ENCODE measurements at regions not wholly inside any gene's neighbourhood (a gene's known extent, or its start where the extent isn't known, plus 50 kb on each side); places are given as distances from the start of the nearest gene placed in this dataset.
"Not testable (repeated sequence)": the region's sequence is repeated elsewhere in the genome, so short reads cannot be mapped to it uniquely, and the experiment has no call there.

DNA sequence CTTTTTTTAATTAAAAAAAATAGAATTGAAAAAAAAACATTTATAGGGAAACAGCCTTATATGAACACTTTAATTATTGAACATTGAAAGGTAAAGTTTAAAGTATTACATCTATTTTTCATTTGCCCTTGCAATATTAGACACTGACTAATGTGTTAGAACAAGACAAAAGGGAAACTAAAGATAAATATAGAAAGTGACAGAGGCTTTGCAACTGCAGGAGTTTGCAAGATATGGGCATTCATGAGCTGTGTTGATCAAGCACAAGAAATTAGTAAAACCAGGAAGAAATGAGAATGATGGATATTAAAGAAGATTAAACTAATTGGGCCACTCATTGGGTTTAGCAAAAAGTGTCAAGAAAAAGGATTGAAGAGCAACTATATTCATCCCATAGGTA, 1097.7 kb upstream of the CELF4 start:
- no peak for DNase-seq (ENCODE audit: low read depth)

DNA sequence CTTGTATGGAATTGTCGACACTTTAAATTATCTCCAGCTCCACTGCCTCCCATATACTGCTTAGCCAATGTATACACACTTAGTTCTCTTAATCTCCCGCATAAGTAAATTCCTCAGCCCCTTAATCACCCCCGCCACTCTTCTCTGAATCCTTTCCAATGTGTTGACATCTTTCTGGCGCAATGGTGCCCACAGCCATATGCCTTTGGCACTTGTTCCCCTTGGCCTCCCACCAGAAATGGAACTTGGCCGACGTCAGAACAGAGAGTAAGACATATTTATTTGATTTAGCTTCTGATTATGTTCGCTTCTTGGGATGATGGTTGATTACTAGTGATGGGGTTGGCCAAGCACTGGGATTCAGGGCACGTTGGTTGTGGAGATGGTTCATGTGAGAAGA, 1089.3 kb upstream of the CELF4 start:
- DNase-seq (ENCODE audit: low read depth), result no peak

DNA sequence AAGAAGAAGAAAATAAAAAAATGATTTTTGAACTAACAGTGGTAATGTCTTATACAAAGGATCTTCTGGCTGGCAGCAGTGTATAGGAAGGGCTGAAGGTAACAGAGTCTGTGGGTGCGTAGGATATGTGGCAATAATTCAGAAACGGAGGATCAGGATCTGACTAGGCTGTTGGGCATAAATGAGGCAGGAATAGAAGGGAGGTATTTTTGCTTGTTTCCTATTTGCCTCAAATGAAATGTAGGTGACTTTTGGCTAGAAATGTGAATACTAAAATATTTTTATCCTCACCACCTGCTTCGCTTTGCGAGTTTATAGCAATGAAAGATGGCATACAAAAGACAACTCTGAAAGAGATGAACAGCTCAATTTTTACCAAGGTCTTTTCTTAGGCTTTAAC, 1086.1 kb upstream of the CELF4 start:
- no peak for DNase-seq (ENCODE audit: low read depth)

DNA sequence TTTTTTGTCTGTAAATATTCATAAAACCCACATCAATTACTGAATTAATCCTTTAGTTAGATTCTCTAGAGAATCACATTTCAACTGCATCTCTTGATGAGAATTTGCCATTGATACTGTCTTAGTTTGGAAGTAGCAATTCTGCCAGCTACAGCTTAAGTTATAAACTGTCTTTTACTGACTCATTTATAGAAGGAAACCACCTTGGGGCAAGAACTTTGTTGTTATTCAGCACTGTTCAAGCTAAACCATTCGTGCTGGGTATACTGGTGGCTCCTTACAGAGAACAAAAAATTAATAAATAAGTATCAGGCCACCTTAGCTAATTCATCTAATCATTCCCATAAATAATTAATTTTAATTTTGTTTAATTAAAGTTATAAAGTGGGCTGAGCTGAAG, 1082.6 kb upstream of the CELF4 start:
- no peak for DNase-seq (ENCODE audit: low read depth)

DNA sequence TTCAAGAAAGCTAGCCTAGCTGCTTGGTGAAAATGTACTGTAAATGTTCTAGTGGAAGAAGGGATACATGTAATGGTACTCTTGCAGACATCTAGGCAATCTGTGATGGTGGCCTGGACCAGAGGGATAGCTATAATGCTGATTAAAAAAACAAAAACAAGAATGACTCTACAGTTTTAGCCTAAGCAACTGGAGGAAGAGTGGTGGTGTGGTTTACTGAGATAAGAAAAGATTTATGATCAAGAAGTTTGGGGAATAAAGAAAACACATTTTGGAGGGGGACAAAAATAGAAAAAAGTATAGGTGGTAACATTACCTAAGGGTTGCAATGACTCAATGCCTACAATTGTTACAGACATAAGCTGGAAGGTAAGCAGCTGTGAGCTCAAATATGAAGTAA, 1080.7 kb upstream of the CELF4 start:
- no peak for DNase-seq (ENCODE audit: low read depth)

DNA sequence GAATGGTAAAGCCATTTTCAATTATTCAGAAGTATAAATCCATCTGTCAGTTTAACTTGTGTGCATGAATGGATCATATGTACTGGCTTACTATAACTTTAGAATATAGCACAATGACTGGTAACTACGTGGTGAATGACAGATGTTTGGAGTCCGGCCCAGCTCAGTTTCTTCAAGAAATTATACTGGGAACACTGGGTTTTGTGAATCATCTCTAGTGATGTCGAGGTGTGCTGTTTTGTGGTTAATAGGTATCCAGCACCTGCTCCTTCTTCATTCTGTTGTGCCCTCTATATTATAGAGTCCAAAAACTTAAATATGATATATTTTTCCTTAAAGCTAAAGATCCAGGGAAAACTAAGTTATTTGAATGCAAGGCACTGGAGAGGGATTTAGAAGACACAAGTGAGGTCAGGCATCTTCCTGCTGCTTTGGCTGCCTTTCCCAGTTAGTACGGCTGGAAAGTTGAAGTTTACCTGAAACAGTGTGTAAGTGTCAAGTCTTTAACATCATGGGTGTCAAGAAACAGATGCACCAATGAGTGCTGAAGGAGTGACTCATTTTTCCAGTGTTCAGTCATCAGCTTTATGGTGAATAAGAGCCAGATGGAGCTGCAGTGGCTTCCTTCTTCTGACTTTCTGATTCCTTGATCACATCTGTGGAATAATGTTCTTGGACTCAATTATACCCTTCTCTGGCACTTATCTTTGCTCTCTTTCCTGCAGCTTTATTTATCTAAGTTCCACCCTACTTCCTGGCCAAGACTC, 1079.5 kb upstream of the CELF4 start:
- no peak for DNase-seq (ENCODE audit: low read depth)

DNA sequence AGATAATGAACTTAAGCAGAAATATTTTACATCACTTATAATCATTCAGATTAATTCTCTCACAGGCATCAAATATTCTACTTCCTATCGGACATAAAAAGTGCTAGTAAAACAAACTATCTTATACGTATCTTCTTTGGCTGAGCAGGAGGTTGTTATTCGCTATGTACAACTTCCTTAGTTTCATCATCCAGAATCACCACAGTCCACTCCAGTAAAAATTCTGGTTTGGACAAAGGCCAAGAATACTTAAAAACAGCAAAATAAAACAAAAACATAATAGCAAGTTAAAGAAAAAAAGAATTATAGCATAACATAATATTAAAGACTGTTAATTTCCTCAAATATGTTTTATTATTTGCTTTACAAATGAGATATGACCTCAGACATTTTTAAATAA, 1077.1 kb upstream of the CELF4 start:
- no peak for DNase-seq (ENCODE audit: low read depth)

DNA sequence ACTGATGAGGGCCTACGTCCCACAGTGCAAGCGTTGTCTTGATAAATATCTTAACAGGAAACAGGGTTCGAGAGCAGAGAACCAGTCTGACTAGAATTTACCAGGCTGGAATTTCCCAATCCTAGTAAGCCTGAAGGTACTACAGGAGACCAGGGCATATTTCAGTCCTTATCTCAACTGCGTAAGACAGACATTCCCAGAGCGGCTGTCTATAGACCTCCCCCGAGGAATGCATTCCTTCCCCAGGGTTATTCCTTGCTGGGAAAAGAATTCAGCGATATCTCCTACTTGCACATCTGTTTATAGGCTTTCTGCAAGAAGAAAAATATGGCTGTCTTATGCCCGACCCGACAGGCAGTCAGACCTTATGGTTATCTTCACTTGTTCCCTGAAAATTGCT, 1074.1 kb upstream of the CELF4 start:
- DNase-seq (ENCODE audit: low read depth), result not testable (repeated sequence)

DNA sequence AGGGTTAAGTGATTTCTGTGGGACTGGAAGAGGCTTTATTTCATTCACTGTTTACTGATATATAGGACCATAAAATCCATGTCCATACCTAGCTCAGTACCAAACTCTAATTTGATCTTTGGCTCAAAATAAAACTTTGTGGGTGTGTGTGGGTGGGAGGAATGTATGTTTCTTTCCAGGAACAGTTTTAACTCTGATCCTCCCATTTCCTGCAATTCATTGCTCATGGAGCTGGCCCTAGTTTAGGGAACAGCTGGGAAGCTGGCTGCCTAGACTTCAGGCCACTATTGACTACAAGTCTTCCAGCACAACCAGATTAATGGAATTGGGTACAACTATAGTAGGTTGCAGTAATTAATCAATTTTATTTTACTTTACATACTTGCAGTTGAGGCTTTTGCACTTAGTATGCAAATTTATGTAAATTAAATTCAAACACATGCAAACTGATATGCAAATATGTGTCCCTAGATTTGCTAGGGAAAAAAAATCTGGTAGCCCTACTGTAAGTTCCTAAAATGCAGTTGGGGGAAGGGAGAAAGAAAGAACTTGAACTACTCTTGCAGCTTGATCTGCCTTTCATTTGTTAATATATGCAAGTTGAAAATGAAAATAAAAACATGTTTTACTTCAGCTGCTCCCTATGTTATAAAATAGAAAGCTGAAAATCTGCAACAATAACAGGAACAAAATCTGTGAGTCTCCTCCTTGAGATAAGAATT, 1070.3 kb upstream of the CELF4 start:
- no peak for DNase-seq (ENCODE audit: low read depth)

DNA sequence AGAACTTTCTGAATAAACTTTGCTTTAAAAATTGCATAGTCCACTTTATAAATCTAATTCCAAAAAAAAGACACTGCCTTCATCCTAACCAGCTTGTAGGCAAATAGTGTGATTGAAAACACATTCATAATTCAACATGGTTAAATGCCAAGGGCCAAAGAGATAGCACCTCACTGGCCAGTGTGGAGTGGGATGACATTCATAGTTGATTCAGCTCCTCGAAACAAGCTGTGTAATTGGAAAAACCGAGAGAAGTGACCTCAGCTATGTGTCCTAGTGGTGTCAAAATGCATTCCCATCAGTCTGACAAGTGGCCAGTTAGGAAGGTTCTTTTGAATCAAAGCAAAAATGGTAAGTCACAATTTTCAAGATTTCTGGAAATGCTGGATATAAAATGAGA, 1068.5 kb upstream of the CELF4 start:
- DNase-seq (ENCODE audit: low read depth), result no peak

DNA sequence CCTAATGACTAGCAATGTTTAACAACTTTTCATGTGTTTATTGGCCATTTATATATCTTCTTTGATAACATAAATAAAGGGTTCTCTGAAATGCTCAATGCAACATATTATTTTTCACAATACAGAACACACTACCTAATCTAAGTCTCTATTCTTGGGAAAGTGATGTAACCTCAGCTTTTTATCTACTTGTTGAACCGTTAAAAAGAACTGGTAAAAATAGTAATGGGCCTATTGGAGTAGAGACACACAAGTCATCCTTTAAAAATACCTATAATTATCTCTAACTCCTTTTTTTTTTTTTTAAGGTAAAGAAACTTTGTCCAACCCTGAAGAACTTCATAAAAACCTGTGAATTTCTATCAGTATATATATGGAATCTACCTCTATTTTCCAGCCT, 1067.7 kb upstream of the CELF4 start:
- no peak for DNase-seq (ENCODE audit: low read depth)

DNA sequence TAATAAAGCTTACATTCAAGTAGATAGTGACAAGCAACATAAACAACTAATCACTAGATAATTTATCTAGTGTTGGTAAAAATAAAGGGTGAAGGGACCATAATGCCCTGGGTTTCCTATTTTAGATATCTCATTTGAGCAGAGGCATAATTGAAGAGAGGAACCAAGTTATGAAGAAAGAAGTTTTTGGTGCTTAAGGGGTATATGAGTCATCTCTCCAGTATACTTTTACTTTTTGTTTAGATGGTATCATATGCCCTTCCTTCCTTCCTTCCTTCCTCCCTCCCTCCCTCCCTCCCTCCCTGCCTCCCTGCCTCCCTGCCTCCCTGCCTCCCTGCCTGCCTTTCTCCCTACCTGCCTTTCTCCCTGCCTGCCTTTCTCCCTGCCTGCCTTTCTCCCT, 1053.5 kb upstream of the CELF4 start:
- no peak for DNase-seq (ENCODE audit: low read depth)

DNA sequence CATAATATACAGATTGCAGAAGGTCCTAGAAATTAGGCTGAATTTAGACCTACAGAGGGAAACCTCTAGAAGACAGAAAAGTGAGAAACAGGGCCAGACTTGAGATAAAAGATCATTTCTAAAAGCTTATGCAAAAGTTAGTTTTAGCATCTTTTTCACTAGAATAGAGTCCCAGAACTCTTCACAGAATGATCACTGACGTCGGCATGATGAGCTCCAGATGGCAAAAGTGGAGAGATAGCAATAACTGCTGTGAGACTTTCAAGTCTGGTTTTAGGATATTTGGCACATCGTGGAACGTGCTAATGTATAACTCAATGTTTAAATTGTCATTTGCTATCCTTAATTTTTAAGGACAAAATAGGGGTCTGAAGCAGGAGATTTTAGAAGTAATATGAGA, 1050.7 kb upstream of the CELF4 start:
- DNase-seq (ENCODE audit: low read depth), result no peak

DNA sequence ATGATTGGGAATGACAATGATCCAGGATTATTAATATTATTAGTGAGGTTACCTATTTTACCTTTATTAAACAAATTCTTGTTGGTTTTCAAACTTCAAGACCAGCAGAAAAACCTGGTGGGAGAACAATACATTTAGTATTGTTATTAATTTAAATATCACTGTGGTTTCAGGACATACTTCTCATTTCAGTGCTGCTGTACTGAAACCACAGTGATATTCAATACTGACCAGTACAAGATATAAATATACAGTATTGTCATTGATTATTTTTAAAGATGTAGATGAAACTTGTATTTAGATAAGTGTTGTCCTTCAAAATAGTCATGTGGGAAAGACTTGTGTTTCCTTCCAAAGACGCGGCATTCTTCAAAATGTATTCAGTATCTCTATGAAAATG, 1047.3 kb upstream of the CELF4 start:
- DNase-seq (ENCODE audit: low read depth), result no peak

DNA sequence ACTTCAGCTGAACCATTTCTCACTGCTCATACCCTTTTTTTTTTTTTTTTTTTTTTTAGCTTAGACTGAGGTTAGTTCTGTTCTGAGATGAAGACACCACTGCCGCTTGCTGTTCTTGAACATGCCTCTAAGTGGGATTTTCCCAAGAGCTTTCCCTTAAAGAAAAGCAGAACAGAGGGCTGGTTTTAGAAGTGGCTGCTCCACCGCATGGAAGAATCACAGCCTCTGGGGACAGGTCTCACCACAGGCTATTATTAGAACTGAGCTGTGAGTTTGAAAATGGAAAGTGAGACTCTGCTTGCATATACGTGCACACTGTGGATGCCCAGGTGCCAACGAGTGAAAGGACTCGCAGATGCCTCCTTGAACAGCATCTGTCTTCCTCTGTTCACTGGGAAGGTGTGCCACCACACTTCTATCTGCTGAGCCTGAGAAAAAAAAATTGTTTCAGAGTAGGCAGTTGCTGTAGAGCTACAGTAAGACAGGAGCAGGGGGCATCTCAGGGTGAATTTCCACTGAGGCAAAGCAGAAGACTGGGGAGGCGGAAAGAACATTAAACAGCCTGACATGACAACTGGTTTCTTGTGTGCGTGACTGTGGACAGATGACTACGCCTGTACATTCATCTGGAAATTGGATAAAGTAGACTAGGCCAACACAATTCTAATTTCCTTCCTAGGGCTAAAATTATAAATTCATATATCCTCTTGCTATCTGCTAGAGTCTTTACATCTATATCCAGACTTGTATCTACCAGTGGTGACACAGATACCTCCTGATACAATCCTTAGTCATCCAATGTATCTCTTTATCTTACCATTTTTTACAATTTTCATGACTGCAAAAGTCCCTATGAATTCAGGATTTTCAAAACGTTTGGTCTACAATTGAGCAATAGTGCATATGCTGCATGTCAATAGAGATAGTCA, 1045.7 kb upstream of the CELF4 start:
- no peak for DNase-seq (ENCODE audit: low read depth)

DNA sequence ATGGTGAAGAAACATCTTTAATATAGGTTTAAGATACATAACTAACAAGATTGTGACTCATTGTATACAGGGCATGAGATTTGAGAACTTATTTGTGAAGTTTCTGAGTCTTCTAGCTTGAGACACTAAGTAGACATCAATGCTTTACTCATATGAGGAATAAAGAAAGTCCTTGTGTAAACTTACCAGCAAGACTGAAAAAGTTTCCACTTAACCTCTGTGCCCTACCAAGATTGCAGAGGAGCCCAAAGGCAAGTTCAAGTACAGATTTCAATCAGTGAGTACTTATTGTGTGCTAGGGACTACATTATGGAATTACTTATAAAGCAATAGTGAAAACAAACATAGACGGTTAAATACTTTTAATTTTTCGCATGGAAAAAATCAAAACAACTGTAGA, 1041.2 kb upstream of the CELF4 start:
- no peak for DNase-seq (ENCODE audit: low read depth)

DNA sequence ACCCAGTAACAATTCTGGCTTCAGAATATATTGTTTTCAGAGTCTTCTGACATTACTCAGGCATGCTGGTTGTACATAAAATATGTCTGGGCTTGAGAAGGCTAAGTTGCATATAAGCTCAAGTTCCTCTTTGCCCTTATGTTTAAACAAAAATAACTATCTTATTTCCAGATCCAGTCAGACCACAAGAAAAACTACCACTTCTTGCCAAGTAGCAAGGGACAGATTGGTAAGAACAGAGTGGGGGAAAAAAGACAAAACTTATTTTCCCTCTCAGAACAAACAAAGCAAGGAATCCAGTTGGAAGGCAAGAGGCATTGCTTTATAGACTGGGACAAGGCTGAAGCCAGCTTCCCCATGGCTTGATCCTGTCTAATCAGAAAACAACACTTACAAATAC, 1036.7 kb upstream of the CELF4 start:
- DNase-seq (ENCODE audit: low read depth), result no peak

DNA sequence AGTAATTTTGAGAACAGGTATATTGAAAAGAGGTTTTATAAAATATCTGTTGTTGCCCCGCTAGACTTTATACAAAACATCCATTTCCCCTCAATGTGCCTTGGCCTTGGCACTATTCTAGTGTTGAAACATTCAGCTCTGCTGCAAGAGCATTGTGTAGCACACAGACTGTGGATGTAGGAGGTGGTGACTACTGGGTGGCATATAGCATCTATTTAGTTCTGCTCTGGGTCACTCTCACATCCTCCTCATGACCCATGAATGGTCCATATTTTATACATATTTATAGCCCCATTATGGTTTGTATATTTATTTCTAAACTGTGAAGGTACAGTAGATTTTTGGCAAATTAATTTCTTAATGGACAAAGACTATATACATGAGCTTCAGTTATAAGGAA, 1022.0 kb upstream of the CELF4 start:
- DNase-seq (ENCODE audit: low read depth), result no peak

DNA sequence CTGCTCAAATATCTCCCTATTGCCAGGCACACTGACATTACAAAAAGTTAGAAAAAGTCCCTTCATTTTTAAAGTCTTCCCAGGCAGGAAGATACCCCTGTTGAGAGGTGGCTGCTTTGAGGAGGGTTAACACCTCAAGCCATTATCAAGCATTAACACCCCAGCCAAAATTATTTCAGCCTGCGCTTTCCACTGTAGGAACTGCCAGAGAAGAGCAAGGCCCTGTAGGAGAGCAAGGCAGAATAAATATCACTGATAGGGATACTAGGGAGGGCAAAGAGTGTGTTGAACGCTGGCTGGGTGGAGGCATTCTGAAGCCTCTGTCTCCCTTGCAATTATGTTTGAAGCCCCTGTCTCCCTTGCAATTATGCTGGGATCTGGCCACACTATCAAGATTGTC, 1020.7 kb upstream of the CELF4 start:
- no peak for DNase-seq (ENCODE audit: low read depth)

DNA sequence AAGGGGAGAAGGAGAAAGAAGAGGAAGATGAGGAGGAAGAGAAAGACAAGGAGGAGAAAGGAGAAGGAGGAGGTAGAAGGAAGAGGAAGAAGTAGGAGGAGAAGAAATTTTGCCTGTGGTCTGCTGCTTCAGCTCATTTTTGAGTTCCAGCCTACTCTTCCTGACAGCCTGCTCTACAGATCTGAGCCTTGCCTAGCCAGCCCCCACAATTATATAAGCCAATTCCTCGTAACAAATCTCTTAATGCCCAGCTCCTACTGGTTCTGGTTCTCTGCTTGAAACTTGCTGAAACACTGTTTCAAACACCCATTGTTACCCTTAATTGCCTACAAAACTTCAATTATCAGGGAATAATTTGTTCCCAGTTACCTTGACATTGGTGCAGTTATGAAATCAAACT, 1014.2 kb upstream of the CELF4 start:
- no peak for DNase-seq (ENCODE audit: low read depth)

DNA sequence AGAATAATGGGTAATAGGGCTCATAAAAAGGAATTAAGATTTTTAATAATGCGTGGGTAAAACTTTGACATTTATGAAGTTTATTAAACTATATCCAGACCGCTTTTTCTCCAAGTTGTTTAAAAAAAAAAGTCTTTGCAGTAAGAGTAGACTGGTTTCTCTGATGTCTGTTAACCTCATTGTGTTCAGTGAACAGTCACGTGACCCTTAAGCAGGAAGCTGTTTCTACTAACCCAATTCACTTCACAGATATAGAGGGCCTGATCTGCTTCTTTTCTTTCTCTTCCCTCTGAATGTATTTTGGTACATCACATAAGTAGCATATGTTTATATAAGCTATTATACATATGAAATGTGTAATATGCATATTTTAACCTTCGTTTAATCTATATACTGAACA, 1011.3 kb upstream of the CELF4 start:
- no peak for DNase-seq (ENCODE audit: low read depth)

DNA sequence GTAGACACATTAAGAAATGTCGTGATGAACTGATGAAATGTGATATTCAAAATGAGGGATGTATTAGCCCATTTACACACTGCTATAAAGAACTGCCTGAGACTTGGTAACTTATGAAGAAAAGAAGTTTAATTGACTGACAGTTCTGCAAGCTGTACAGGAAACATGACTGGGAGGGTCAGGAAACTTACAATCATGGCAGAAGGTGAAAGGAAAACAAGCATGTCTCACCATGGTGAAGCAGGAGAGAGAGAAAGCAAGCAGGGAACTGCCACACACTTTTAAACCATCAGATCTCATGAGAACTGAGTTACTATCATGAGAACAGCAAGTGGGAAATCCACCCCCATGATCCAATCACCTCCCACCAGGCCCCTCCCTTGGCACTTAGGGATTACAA, 1010.8 kb upstream of the CELF4 start:
- no peak for DNase-seq (ENCODE audit: low read depth)

DNA sequence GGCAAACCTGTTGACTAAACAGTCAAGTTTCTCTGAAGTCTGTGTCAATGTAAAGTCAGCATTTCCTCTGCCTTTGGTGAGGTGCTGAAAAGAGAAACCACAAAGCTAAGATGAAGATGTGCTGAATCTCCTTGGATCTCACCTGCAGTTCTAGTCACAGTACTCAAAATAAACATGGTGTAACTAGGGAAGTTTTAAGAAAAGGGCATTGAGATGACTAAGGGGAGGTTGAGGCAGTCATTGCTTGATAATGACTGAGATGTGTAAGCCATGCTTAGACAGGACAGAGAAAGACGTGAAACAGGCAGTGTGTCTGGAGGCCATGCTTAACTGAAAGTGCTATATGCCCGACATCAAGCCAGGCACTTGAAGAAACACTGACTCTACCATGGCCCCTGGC, 1010.0 kb upstream of the CELF4 start:
- DNase-seq (ENCODE audit: low read depth), result no peak

All from non-pigmented ciliary epithelial cell (primary cell).